ENCODE measurements at regions not wholly inside any gene's neighbourhood (a gene's known extent, or its start where the extent isn't known, plus 50 kb on each side); places are given as distances from the start of the nearest gene placed in this dataset.

DNA sequence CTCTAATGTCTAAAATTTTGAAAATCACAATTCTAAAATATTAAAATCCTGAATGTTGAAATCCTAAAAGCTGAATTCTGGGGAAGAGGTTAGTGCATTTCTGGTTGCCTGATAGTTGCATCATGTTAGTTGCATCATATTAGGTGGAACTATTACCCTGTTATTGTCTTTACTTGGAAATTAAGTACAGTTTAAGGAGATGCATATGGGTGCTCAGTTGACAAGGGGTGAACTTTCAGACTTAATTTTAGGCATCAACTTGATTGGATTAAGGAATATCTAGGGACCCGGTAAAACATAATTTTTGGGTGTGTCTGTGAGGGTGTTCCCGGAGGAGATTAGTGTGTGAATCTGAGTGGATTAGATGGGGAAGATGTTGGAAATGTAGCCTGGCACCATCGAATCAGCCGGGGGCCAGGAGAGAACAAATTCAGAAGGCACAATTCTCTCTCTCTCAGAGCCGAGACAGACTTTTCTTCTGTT, 409.8 kb downstream of the PLCL1 start (continued):
- TF ChIP-seq, protein P1, sequence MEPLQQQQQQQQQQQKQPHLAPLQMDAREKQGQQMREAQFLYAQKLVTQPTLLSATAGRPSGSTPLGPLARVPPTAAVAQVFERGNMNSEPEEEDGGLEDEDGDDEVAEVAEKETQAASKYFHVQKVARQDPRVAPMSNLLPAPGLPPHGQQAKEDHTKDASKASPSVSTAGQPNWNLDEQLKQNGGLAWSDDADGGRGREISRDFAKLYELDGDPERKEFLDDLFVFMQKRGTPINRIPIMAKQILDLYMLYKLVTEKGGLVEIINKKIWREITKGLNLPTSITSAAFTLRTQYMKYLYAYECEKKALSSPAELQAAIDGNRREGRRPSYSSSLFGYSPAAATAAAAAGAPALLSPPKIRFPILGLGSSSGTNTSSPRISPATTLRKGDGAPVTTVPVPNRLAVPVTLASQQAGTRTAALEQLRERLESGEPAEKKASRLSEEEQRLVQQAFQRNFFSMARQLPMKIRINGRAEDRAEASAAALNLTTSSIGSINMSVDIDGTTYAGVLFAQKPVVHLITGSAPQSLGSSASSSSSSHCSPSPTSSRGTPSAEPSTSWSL (CRISPR knock-in tag; IDR thresholded peaks at IDR 0.05; ENCODE audit: borderline replicate concordance), result peak; percentile 90; the same call in 1 of the 2 replicates
- TF ChIP-seq HNRNPH1 (optimal IDR thresholded peaks at IDR 0.05; ENCODE audit: low read depth, low read length), result no peak
- no peak for TF ChIP-seq ZNF764 (CRISPR knock-in tag; IDR thresholded peaks at IDR 0.05; ENCODE audit: low read depth)
- no peak for TF ChIP-seq YY1 (IDR thresholded peaks at IDR 0.05; ENCODE audit: borderline replicate concordance in 1 of 3, control insufficient read depth in 1 of 3, extremely low read depth in 1 of 3, insufficient read depth in 3 of 3, insufficient read length in 1 of 3, insufficient replicate concordance in 2 of 3, low read depth in 1 of 3, low read length in 2 of 3)
- TF ChIP-seq, protein P2, sequence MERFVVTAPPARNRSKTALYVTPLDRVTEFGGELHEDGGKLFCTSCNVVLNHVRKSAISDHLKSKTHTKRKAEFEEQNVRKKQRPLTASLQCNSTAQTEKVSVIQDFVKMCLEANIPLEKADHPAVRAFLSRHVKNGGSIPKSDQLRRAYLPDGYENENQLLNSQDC (CRISPR knock-in tag; IDR thresholded peaks at IDR 0.05), result no peak
- peak; percentile 84 for TF ChIP-seq DMBX1 (CRISPR knock-in tag; IDR thresholded peaks at IDR 0.05; ENCODE audit: borderline replicate concordance)
- no peak for TF ChIP-seq SMARCE1 (IDR thresholded peaks at IDR 0.05)
- TF ChIP-seq HDAC8 (tag; IDR thresholded peaks at IDR 0.05), result peak; percentile 95
- TF ChIP-seq, protein P3, sequence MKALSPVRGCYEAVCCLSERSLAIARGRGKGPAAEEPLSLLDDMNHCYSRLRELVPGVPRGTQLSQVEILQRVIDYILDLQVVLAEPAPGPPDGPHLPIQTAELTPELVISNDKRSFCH (CRISPR knock-in tag; IDR thresholded peaks at IDR 0.05), result peak; percentile 56; the same call in 1 of the 2 replicates
- TF ChIP-seq, protein P3 (tag; IDR thresholded peaks at IDR 0.05), result no peak
- TF ChIP-seq ZNF77 (CRISPR knock-in tag; IDR thresholded peaks at IDR 0.05), result no peak
- TF ChIP-seq ARID2 (IDR thresholded peaks at IDR 0.05), result no peak
- TF ChIP-seq ZFPM2 (CRISPR knock-in tag; IDR thresholded peaks at IDR 0.05), result no peak
- TF ChIP-seq SMAD2 (IDR thresholded peaks at IDR 0.05; ENCODE audit: low read depth, low read length), result no peak
- TF ChIP-seq CREBBP (IDR thresholded peaks at IDR 0.05; ENCODE audit: low read depth, low read length), result no peak
- no peak for TF ChIP-seq NELFE (IDR thresholded peaks at IDR 0.05; ENCODE audit: insufficient read depth, insufficient read length)
- TF ChIP-seq CBFB (CRISPR knock-in tag; IDR thresholded peaks at IDR 0.05), result no peak
- TF ChIP-seq ZNF12 (CRISPR knock-in tag; IDR thresholded peaks at IDR 0.05), result no peak
- no peak for TF ChIP-seq HDAC2 (IDR thresholded peaks at IDR 0.05)
- TF ChIP-seq DIDO1 (tag; IDR thresholded peaks at IDR 0.05; ENCODE audit: low read depth), result peak; percentile 57; the same call in 1 of the 2 replicates
- TF ChIP-seq ETV6 (IDR thresholded peaks at IDR 0.05; ENCODE audit: borderline replicate concordance in 1 of 2, low read depth in 2 of 2, low read length in 1 of 2), result no peak
- no peak for TF ChIP-seq ETV6 (CRISPR knock-in tag; IDR thresholded peaks at IDR 0.05; ENCODE audit: borderline replicate concordance)
- TF ChIP-seq, protein P4, sequence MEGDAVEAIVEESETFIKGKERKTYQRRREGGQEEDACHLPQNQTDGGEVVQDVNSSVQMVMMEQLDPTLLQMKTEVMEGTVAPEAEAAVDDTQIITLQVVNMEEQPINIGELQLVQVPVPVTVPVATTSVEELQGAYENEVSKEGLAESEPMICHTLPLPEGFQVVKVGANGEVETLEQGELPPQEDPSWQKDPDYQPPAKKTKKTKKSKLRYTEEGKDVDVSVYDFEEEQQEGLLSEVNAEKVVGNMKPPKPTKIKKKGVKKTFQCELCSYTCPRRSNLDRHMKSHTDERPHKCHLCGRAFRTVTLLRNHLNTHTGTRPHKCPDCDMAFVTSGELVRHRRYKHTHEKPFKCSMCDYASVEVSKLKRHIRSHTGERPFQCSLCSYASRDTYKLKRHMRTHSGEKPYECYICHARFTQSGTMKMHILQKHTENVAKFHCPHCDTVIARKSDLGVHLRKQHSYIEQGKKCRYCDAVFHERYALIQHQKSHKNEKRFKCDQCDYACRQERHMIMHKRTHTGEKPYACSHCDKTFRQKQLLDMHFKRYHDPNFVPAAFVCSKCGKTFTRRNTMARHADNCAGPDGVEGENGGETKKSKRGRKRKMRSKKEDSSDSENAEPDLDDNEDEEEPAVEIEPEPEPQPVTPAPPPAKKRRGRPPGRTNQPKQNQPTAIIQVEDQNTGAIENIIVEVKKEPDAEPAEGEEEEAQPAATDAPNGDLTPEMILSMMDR (IDR thresholded peaks at IDR 0.05 in 2 of 3, conservative IDR thresholded peaks at IDR 0.05 in 1 of 3; ENCODE audit: insufficient read depth in 2 of 3, low read depth in 1 of 3, low read length in 3 of 3), result no peak
- TF ChIP-seq RBBP5 (IDR thresholded peaks at IDR 0.05; ENCODE audit: borderline replicate concordance, insufficient read depth, low read length, poor library complexity, severe bottlenecking), result no peak
- TF ChIP-seq LARP7 (IDR thresholded peaks at IDR 0.05), result no peak
- TF ChIP-seq DNMT1 (IDR thresholded peaks at IDR 0.05), result no peak
- peak in 1 of 2 experiments; percentile 93; a peak in 2 of 4 replicates for TF ChIP-seq TEAD1 (CRISPR knock-in tag; IDR thresholded peaks at IDR 0.05)
